Activated CD4-positive, CD25-positive, alpha-beta regulatory T cell (primary cell): ENCODE measurements at regions not wholly inside any gene's neighbourhood (a gene's known extent, or its start where the extent isn't known, plus 50 kb on each side); places are given as distances from the start of the nearest gene placed in this dataset.

ENCODE experiments used
- DNase-seq, 4 experiments: peaks; one replicate each; lab custom pipeline; 2025; lab: John Stamatoyannopoulos, UW

DNA sequence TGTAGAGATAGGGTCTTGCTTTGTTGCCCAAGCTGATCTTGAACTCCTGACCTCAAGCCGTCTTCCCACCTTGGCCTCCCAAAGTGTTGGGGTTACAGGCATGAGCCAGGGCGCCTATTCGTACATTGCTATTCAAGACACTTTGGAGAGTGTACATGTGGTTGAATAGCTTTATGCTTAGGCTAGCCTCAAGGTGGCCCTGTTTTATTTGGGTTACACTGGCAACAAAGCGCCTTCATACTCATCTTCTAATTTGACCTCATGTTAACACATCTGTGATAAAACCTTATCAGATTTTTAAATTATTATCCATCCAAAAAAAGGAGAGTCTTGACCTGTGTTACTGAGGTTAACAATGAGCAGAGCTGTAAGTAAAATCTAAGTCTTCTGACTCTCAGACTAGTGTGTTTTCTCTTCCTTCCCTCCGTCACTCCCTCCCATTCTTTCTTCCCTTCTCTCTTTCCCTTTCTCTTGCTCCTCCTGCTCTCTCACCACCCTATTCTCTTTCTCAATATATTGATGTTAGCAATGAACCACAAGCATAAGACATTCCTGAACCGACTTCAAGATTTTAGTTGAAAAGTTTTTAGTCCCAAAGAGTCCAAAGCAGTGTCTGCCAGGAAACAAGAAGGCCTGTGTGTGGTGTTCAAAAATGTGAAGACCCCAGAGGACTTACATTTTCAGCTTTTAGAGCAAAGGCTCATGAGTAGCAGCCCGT is 603.7 kb upstream of the CFAP20DC start:
- DNase-seq: no peak

DNA sequence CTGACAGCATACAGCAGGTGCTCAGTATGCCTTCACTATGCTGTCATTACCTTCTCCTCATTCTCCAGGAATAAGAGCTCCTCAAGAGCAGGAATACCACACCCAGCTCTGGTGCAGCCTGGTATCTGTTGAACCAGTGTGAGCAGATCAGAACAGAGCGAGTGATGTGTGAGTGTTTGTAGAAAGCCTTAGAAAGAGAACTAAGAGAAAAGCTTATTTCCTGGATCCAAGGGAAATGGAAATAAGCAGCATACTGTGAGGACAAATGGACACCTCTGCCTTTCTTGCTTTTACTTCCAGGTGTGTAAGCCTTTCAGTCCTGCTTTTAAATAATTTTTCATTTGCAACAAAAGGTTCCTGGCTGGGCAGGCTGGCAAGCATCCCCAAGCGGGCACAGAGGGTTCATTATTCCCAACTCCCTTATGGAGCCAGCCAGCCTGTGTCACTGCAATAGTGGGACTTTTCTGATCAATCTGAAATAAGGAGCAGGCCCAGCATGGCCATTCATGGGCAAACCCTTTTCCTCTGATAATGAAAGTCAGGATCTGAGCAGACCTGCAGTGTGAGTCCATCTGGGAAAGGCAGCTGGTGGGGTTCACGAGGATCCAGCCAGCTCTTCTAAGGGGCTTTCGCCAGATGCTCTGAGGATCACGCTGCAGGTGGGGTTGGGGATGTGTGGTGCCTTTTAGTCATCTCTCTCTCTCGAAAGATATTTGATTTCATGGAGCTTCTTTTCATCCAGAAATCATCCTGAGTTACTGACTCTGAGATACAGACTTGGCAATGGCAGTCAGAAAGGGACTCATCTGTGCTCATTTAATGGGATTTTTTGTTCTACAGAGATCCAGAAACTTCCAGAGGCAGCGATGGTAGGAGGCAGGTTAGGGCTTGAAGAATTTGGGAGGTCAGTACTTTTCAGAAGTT is 594.9 kb upstream of the CFAP20DC start:
- DNase-seq: no peak

DNA sequence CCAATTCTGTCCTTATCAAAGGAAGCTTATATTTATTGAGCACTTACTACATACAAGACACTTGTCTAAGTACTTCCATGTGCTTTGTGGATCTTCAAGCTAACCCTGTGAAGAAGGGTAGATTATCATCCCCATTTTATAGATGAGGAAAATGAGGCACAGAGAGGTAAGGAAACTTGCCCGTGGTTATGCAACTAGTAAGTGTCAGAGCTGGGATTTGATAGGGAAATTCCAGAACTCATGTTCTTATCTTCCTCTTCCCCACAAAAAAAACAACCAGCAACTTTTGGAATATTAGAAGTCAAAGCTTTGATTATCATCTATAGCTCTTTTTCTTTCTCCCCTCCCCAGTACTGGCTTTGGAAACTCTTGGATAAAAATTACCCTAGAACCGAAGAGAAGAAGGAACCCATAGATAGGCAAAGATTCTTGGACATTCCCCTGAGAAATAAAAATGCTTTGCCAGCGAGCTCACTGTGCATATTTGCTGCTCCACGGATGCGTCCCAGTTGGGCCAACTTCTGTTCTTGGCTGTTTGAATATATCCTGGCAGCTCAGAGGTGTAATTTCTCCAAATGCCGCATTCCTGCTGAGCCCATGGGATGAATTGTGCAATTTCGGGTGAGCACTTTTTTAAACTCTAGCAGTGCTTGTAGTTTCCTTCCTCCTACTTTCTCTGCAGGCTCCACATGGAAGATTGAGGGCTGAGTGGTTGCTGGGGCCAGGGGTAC is 591.5 kb upstream of the CFAP20DC start:
- DNase-seq: no peak

DNA sequence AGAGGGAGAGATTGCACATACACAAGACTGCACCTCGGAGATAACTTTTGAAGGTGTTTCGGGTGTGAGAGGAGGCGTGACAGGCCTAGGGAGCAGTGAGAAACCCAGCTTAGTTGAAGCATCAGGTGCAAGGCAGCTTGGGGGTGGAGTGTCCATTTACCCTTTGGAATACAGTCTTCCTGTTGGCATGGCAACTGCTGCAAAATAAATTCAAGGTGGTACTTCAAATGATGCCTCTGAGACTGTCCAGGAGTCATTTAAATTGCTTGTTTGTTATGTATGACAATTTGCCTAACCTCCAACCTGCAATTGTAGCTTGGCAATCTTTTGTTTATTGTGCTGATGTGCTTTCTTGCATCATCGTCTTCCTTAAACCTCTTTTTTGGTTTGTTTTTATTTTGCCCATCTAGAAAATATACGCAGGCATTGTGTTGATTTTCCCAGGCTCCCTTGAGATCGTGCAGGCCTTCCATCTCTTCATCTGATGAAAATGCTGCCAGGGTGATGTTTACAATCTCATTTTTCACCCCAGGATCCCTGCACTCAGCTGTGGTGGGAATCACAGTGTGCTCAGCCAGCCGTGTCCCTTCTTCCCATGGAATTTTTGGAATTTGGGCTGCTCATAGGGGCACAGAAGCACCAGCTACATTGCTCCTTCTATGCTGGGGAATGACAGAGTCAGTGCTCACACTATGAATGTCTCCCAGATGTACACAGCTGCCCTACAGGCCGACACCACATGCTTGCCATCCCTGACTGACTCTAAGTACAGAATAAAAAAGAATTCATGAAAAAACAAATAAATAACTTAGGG is 583.1 kb upstream of the CFAP20DC start:
- no peak for DNase-seq

DNA sequence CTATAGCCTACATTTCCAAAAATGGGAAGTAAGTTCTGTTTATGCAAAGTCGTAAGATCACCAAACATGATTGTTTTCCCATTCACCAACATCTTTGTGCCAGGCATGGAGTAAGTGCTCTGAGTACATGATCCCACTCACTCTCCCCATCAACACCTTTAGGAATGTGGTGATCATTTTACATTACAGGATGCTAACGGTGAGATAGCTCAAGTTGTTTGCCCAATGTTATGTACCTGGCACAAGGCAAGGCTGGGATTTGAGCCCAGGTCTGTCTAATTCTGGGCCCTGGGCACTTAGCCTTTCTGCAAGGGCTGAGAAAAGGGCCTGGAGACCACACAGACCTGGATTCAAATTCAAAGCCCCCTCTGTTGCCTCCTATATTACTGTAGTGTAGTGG is 581.7 kb upstream of the CFAP20DC start:
- no peak for DNase-seq

DNA sequence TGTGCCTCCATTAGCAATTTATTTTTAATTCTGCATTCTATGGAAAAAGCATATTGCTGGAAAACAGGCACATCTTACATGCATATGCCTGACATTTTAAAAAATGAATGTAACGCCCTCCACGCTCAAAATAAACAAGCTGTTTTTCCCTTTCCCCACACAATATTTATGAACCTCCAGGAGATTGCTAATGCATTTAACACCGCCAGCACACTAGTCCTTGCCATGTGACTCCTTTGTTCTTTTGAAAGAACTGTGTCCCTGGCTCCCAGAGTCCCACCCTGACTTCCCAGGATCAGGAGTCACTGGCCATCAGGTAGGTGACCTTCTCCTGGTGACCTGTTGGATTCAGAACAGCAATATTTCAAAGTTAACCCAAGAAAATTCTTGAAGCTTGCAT is 571.2 kb upstream of the CFAP20DC start:
- DNase-seq: no peak

DNA sequence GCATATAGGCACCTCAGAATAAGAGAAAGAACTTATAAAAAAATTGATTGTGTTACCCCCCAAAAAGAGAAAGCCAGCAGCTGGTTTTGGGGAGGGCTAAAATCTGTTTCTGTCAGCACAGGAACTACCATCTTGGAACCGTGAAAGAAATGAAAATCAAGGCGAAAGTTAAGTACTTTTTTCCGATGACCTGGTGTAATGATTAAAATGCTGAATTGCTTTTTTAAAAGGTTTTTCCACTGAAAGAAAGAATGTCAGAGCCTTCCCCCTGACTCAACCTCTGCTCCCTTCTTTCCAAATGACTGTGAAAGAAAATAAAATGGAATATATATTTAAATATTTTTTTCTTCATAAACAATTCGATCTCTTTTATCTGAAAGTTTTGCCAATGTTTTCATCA is 570.5 kb upstream of the CFAP20DC start:
- DNase-seq: no peak

DNA sequence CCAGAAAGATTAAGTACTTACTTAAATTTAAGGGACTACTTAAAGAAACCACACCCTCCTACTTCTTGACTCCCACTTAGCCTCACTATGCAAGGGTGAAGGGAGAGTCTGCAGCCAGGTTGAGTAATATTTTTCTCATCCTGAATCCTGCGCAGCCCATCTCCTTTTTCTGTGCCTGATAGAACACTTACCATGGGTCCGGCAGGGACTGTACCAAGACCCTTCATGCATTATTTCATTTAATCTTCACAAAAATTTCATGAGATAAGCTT is 562.6 kb upstream of the CFAP20DC start:
- DNase-seq: no peak

DNA sequence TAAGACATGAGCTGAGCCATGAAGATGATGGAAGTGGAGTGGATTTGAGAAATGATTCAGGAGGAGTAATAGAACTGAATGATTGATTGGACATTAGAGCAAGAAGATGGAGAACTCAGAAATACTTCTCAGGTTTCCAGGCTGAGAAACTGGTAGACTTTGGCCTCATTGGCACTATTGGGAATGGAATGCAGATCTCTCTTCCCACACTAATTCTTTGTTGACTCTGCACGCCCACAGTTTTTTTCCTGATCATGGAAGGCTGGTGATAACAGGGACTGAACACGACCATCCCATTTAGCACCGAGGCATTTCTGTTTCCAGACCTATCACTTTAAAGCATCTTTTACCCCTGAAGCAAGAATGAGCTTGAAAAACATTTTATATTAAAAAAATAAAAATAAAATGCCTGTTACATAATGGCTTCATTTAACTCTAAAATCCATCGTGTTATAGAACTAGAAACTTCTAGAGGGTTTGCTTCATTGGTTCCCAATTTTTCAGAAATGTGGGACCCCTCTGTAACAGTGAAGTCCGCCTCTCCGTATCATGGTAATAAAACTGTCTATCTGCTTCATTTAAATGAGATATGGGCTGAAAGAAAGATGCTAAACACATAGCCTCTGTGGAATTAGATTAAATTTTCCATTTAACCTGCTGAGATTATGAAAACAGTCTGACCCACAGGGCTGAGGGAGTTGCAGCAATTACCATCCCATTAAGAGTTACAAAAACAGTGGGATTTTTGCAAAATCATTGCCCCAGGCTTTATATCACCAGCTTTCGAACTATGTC is 562.0 kb upstream of the CFAP20DC start:
- no peak for DNase-seq

DNA sequence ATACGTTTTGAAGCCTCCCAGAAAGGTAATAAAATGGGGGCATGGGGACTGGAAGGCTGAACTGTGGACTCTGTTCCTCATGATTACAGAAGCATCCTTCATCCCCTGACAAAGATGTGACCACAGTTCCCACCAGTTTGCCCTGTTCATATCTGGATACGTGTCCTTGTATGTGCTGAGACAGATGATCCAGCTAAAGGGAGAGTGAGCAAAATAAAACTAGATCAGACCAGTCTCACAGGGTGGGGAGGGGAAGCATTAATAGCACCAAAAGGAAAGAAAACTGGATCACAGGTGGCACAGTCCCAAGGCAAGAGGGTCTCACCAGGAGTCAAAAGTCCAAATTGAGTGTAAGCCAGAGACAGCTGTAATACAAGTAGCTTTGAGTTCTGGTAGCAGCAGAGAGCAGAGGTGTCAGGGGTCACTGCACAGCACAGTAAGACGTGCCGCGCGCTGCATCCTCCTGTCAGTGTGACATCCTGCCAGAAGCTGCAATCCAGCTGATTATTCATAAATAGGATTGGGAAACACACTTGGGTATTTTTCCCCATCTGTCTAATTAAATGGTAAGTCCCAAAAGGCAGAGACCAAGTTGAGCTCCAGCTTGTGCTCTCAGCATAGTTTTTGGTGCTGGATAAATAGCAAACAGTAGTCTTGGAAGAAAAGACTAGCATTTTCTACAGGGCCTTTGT is 560.0 kb upstream of the CFAP20DC start:
- DNase-seq: no peak

DNA sequence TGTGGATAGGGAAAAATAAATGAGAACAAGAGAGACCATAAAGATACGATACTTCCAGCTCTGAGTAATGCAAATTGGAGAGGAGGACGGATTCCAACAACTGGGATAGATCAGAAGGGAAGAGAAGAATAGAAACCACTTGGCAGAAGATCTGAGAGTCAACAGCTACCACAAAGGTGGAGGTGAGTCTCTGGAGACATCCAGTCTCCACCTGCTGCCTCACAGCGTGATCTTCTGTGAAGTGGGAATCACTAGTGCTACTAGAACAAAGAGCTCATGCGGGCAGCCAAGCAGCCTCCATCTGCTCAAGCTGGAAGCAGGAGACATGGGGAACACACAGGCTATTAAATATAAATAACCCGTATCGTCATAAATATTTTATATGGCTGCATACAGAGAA is 558.5 kb upstream of the CFAP20DC start:
- DNase-seq: no peak

DNA sequence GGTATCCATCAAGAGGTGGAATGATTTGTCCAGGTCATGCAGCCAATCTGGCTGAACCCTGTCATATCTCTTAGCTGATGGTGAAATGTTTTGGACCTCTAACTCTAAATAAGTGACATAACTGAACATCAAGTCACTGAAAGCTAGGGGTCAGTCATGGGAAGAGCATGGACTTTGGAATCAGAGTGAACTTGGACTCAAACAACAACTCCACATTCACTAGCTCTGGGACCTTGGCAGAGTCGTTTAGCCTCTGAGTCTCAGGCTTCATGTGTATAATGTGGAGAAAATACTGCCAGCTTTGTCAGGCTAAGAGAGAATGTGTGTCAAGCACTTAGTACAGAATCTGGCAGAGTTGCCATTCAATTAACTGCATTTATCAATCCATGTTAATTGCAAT is 557.8 kb upstream of the CFAP20DC start:
- no peak for DNase-seq

DNA sequence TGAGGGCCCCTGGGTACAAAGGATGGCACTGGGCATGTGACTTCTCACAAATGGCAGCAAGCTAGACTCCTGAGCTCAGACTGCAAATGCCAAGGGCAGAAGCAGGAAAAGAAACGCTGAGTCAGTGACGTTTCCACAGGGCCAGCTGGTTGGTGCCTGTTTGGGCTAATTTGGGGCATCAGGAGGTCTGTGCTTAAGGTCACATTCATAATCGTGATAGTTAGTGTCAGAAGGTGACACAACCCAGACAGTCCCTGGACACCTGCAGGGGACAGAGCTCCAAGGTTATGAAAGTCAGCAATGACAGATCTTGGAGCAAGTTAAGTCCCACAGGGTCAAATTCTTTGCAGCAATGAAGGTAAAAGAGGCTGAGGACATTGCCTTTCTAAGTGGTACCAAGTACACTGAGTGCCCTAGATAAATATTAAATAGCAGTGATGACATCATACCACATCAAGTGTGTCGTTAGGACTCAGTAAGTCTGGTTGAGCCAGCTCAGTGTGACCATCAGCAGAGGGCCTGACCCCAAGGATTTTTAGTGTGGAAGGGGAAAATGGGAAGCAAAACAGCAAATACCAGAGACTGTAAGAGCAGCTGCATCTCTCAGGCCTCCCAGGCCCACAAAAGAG is 556.9 kb upstream of the CFAP20DC start:
- no peak for DNase-seq

DNA sequence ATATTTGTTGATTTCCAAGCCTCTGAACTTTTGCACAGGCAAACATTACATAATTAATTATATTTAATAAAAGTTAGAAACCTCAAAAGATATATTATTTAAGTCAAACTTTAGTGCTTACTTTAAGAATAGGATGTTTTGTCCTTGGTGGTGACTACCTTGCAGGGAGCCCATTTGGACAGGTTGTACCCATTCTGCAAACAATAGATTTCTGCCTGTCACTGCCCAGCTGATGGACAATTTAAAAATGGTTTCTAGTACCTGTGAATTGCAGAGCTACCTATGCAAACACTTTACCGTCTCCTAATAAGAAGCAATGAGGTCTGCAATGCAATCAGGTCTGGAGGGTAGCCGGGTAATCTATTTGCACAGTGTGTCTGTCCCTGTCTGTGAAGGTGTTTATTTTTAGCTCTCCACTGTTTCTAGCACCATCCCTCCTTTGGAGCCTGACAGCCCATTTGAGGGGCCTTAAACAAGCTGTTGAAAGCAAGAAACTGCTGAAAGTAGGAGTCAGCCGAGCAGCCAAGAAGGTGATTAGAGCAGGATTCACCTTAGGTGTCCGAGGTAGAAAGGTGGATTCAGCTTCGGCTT is 556.2 kb upstream of the CFAP20DC start:
- no peak for DNase-seq

DNA sequence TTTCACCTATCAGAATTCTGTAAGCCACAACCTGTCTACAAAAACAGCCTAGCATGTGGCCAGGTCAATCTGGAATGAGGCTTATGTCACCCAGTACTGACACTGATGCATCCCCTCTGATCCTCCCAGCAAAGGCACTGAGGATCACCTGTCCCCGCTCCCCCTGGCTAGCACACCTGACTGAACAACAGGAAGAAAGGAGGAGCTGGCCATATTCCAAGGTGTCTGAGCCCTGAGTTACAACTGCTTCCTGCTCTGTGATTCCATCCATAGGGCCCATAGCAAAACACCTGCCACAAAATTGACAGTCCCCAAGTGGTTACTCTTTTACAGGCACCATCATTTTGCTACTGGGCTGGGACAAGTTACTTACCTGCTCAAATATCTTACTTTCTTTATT is 555.5 kb upstream of the CFAP20DC start:
- DNase-seq: no peak

DNA sequence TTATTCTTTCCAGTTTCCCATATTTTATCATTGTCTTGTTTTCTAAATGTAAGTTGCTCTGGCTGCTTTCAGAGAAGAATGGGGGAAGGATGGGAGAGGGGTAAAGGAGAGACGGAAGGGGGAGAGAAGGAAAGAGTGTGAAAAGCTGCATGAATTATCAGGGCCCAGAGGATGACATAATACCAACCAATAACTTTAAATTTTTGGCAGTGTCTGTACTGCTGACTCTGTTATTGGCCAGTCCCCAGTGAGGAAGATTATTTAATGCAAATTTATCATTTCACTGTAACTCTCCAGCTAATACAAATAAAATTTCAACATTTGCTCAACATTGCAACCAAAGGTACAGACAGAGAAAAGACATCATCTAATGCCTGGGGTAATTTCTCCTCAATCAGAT is 551.7 kb upstream of the CFAP20DC start:
- no peak for DNase-seq

DNA sequence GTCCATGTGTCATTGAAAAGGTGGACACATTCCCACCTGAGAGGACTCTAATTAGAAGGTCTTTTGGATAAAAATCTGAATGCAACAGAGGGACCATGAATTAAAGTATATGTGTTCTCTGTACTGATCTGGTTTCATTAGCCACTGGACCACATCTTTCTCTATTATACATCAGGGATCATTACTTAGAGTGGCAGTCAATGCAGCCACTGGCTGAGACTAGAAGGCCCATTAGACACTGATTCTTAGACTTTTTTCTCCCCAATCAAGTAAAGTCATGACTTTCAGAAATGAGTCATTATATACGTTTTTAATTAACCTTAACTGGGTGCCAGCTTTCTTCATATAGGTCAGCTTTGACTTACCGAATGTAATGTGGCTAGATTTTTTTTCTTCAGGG is 550.8 kb upstream of the CFAP20DC start:
- DNase-seq: no peak

DNA sequence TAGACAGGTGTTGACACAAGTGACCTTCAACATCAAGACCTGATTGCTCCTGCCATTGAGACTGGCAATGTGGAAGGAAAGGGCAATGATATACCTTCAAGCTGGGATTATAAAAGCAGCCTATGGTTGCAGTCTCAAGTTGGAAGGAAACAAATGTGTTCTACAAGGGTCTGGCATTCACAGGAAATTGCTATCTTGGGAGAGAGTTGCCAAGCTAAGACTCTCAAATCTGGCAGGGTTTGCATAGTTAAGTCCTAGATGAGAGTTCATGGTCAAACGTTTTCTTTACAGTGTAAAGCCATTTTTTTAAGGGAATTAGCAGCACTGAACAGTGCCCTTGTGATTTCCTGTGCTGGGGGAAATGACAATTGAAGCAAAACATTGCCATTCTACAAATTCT is 546.9 kb upstream of the CFAP20DC start:
- DNase-seq: no peak

DNA sequence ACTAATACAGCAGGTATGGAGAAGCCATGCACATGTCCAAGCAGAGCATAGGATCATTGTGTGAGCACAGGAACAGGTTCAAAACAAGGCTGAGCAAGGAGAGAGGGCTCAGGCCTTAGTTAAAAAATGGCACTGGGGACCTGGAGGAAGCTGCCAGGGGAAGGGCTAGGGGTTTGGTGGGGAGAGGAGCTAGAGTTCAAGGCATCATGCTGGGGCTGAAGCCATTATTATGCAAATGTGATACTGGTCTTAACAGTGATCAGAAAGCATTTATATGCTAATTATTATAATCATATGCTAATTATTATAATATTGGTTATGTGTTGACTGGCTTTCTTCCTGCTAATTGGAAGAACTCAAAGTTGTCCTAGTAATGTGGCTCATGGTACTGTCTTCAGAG is 546.0 kb upstream of the CFAP20DC start:
- DNase-seq: no peak

DNA sequence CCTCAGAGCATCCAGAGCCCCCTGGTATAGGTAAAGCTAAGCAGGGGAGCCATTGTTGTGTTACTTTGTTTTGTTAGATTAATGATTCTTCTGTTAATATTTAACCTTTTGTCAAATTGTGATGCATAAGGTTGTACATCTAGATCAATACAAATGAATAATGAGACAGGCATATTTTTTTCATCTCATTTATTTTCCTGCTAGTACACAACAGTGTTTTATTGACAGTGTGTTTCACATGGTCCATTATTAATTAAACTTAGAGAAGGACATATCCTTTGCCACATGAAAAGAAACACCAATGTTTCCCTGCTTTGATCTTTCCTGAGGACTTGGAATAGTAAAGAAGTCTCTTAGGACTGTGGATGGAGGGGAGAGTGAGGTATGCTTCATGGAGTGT is 543.6 kb upstream of the CFAP20DC start:
- no peak for DNase-seq
